Adrenal gland (tissue), 9 donors: ENCODE measurements at regions not wholly inside any gene's neighbourhood (a gene's known extent, or its start where the extent isn't known, plus 50 kb on each side); places are given as distances from the start of the nearest gene placed in this dataset.
A peak's percentile ranks its signal among the peaks of the same experiment; 100 is the strongest.
"Not testable (repeated sequence)": the region's sequence is repeated elsewhere in the genome, so short reads cannot be mapped to it uniquely, and the experiment has no call there.

ENCODE experiments used
- DNase-seq, 7 donors: peaks; one replicate each; pipeline ENCODE4 v3.0.0-alpha.2; 2019 to 2020
- H3K27ac ChIP-seq, 5 donors: fragments of 200-600 bp; sonication (generic) in 4 of 5; 1 replicate in 3 of 5; 2 replicates in 2 of 5; pipeline versions ENCODE4 v1.5.1 to v1.8.0; 2016 to 2020; ENCODE audit warnings: mild to moderate bottlenecking in 1 of 5
- H3K27me3 ChIP-seq: fragments of 200-600 bp; 2 replicates; pipeline ENCODE4 v1.8.0; 2021
- H3K36me3 ChIP-seq, 2 donors: fragments of 200-600 bp; replicated peaks in 1 of 2; 1 replicate in 1 of 2; 2 replicates in 1 of 2; pipeline versions ENCODE4 v1.5.1 to v1.8.0; 2018 to 2022
- H3K4me1 ChIP-seq, 2 donors: fragments of 200-600 bp; replicated peaks in 1 of 2; 1 replicate in 1 of 2; 2 replicates in 1 of 2; pipeline versions ENCODE4 v1.5.1 to v1.8.0; 2018 to 2021
- H3K4me3 ChIP-seq, 4 donors: fragments of 200-600 bp; sonication (generic) in 3 of 4; one replicate each; pipeline ENCODE4 v1.5.1; 2016 to 2018
- H3K9me3 ChIP-seq, 3 donors: fragments of 200-600 bp; sonication (generic) in 1 of 3; replicated peaks in 1 of 3; 1 replicate in 2 of 3; 2 replicates in 1 of 3; pipeline versions ENCODE4 v1.5.1 to v1.8.0; 2016 to 2021
- CTCF ChIP-seq, 6 experiments: fragments of 450-650 bp in 4 of 6; fragments of 200-600 bp in 2 of 6; sonication (generic) in 1 of 6; IDR thresholded peaks; 1 replicate in 5 of 6; 2 replicates in 1 of 6; pipeline versions ENCODE4 v1.5.1 to v1.8.0; 2016 to 2021; ENCODE audit warnings: antibody characterized with exemption in 6 of 6, mild to moderate bottlenecking in 2 of 6, moderate library complexity in 1 of 6
- POLR2A ChIP-seq, 2 donors: fragments of 450-650 bp; IDR thresholded peaks; one replicate each; pipeline ENCODE4 v1.6.1; 2017; ENCODE audit warnings: antibody characterized with exemption in 2 of 2, mild to moderate bottlenecking in 2 of 2, moderate library complexity in 1 of 2
- WGBS, 4 donors: extraction: QIAGEN DNeasy Blood & Tissue Kit in 2 of 4; methylation state at CpG; one replicate each; pipeline versions ENCODE4 v1.1.5 to v1.1.7; 2013 to 2017; 5-methylcytosine and 5-hydroxymethylcytosine counted together
- intact Hi-C, 2 donors: fragments of 100-400 bp; cut with DNase I; formaldehyde crosslinking; loops; one replicate each; pipeline versions ENCODE4 v1.14.1 to v1.15.0; 2022 to 2023
- donor health status: healthy with polysubstance abuse.
- donor health status: Bipolar disorder and iron deficiency.
- donor health status: DM: yes; HTN: yes; CAD: no.
- donor health status: DM: no; HTN: no; CAD: no.
- donor health status: DM: no; HTN: no; CAD: no.

DNA sequence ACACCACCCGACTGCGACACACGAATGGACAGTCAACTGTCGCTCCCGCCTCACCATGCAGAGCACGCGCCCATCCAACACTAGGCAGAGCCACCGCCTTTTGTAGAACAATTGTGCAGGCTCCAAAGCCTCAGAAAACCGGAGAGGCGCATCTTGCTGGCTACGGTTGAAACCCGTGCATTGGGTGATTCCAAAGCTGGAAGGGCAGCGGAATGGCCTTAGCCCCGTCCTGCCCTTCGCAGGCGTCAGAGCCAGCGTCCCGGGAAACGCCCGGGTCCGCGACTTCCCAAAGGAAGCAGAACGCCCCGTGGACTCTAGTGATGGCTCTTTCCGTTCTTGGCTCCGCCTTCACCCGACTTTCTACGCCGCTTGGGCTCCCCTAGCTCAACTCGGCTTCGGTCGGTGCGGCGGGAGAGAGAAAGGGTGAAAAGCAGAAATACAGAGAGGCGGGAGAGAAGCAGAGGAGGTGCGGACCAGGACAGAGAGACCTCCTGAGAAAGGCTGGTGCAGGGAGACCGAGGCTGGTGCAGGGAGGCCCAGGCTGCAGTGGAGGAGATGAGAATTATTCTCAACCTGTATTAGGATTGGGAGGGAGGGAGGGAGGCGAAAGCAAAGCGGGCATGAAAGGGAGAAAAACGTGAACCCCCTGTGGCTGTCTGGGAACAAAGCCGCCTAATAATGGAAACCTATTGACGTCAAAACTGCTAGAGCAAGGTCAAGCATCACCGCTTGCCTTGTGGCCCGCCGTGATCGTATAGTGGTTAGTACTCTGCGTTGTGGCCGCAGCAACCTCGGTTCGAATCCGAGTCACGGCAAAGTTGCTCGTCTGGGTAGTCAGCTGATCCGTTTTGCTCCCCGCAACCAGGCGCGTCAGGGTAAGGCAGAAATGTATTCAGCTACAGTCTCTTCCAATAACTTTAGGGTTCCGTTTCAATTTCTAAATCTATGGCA, 99.5 kb downstream of the PRKAB2 start:
- 5 to 9% (median 6%) methylated on average over 48 to 58 of the region's 58 CpGs for WGBS, 4 donors
- intact Hi-C loops = no loop called here

DNA sequence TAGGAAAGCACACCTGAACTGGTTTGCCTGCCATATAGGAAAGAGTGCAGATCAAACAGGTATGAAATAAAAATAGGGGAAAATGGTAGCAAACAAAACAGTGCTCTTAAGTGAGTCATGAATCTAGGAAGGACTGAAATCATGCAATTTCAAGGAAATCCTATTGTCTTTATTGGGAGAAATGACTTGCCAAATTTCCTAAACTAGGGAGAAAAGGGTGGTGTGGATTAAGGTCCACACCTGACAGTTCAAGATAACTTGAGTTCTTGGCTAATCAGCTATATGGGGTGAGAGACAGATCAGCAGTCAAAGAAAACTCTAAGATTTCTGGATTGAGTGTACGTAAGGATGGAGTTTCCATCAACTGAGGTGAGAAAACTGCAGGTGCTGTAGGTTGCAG, 101.1 kb downstream of the PRKAB2 start:
- H3K27me3 ChIP-seq = peaks cover 35% of the 10 kb centered on the region

More for the DNA sequence above, 99.5 kb downstream of the PRKAB2 start:
- Histone ChIP-seq H3K9me3 (no peaks in the 10 kb centered on the region), H3K36me3 (no peaks in the 10 kb centered on the region), H3K27me3 (peaks cover 52% of the 10 kb centered on the region), H3K4me1 (no peaks in the 10 kb centered on the region), H3K4me3 (peak overlapping the region in 1 of 4 donors; percentile 48), H3K27ac (no peak overlapping the region)
- TF ChIP-seq POLR2A (IDR thresholded peaks at IDR 0.05) = no peak
- TF ChIP-seq CTCF (IDR thresholded peaks at IDR 0.05) = no peak
- DNase-seq = peak in 4 of 7 donors; percentile 17 to 30 (median 28)

GRCh38 chr1:147062956-147063355, 109.3 kb downstream of the PRKAB2 start:
- H3K27ac ChIP-seq = no peak overlapping the region
- intact Hi-C loops = no loop called here
- 50 to 74% (median 63%) methylated on average over 2 of the region's 2 CpGs for WGBS, 4 donors

More for the DNA sequence above, 101.1 kb downstream of the PRKAB2 start:
- Histone ChIP-seq H3K36me3 (no peaks in the 10 kb centered on the region), H3K9me3 (no peaks in the 10 kb centered on the region), H3K4me3 (no peak overlapping the region), H3K27ac (no peak overlapping the region), H3K4me1 (no peaks in the 10 kb centered on the region)
- intact Hi-C loops = no loop called here
- 86 to 100% (median 87%) methylated on average over 1 of the region's 1 CpG for WGBS, 4 donors
- TF ChIP-seq POLR2A (IDR thresholded peaks at IDR 0.05) (no peak), CTCF (IDR thresholded peaks at IDR 0.05) (no peak)
- no peak for DNase-seq

DNA sequence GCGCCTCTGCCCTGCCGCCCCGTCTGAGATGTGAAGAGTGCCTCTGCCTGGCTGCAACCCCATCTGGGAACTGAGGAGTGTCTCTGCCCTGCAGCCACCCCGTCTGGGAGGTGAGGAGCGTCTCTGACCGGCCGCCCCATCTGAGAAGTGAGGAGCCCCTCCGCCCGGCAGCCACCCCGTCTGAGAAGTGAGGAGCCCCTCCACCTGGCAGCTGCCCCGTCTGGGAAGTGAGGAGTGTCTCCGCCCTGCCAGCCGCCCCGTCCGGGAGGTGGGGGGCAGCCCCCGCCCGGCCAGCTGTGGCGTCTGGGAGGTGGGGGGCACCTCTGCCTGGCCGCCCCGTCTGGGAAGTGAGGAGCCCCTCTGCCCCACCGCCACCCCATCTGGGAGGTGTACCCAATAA, 110.4 kb downstream of the PRKAB2 start:
- H3K27ac ChIP-seq, DNase-seq, H3K27me3 ChIP-seq, intact Hi-C loops, H3K4me1 ChIP-seq, H3K4me3 ChIP-seq, H3K9me3 ChIP-seq, H3K36me3 ChIP-seq: not testable (repeated sequence)
- WGBS, 4 donors = 80 to 91% (median 89%) methylated on average over 1 to 21 of the region's 21 CpGs

More at GRCh38 chr1:147062956-147063355, 109.3 kb downstream of the PRKAB2 start:
- no peaks in the 10 kb centered on the region for H3K9me3 ChIP-seq
- H3K4me1 ChIP-seq = no peaks in the 10 kb centered on the region
- no peak for TF ChIP-seq POLR2A (IDR thresholded peaks at IDR 0.05)
- no peak for TF ChIP-seq CTCF (IDR thresholded peaks at IDR 0.05)
- DNase-seq = no peak
- no peaks in the 10 kb centered on the region for H3K36me3 ChIP-seq
- no peaks in the 10 kb centered on the region for H3K27me3 ChIP-seq
- H3K4me3 ChIP-seq = no peak overlapping the region
